ENCODE measurements at regions not wholly inside any gene's neighbourhood (a gene's known extent, or its start where the extent isn't known, plus 50 kb on each side); places are given as distances from the start of the nearest gene placed in this dataset.

- TF ChIP-seq CTCF (IDR thresholded peaks at IDR 0.05) (no peak), POLR2A (IDR thresholded peaks at IDR 0.05) (no peak), EP300 (IDR thresholded peaks at IDR 0.05; ENCODE audit: low read depth) (no peak), POLR2AphosphoS5 (IDR thresholded peaks at IDR 0.05) (no peak)
Observed at GRCh38 chr10:11682851-11683250, 59.3 kb upstream of the ECHDC3 start.

All from transverse colon (tissue), 4 donors.